GM23338 (cell line): ENCODE measurements at regions not wholly inside any gene's neighbourhood (a gene's known extent, or its start where the extent isn't known, plus 50 kb on each side); places are given as distances from the start of the nearest gene placed in this dataset.

Experiments
- ATAC-seq: fragments of 200-7000 bp; cut with Tn5 transposase; 3 replicates; pipeline ENCODE4 v1.9.1; 2020
- DNase-seq: peaks from one replicate; pipeline ENCODE4 v3.0.0-alpha.2; 2015; ENCODE audit warnings: low spot score
- H2AFZ ChIP-seq: fragments of 200-600 bp; sonication (generic); 2 replicates; pipeline ENCODE4 v1.8.0; 2016; ENCODE audit warnings: antibody characterized with exemption, mild to moderate bottlenecking, moderate library complexity
- H3F3A ChIP-seq: fragments of 200-600 bp; sonication (generic); replicated peaks from 2 replicates; pipeline ENCODE4 v1.8.0; 2017; ENCODE audit warnings: antibody characterized with exemption, mixed run types, low read depth
- H3K27ac ChIP-seq: fragments of 200-600 bp; sonication (generic); 2 replicates; pipeline ENCODE4 v1.6.1; 2016; ENCODE audit warnings: low read depth
- H3K27me3 ChIP-seq: fragments of 200-600 bp; sonication (generic); 2 replicates; pipeline ENCODE4 v1.8.0; 2016; ENCODE audit warnings: mild to moderate bottlenecking, mixed run types, moderate library complexity; ENCODE audit not compliant: insufficient read depth
- H3K36me3 ChIP-seq: fragments of 200-600 bp; sonication (generic); 2 replicates; pipeline ENCODE4 v1.8.0; 2016; ENCODE audit warnings: mild to moderate bottlenecking; ENCODE audit not compliant: insufficient read depth
- H3K4me1 ChIP-seq: fragments of 200-600 bp; sonication (generic); 2 replicates; pipeline ENCODE4 v1.8.0; 2016; ENCODE audit warnings: mild to moderate bottlenecking, moderate library complexity; ENCODE audit not compliant: insufficient read depth
- H3K4me2 ChIP-seq: fragments of 200-600 bp; sonication (generic); 2 replicates; pipeline ENCODE4 v1.7.1; 2017; ENCODE audit warnings: mixed run types
- H3K4me3 ChIP-seq: fragments of 200-600 bp; sonication (generic); 2 replicates; pipeline ENCODE4 v1.6.1; 2016; ENCODE audit warnings: mixed run types
- H3K79me2 ChIP-seq: fragments of 200-600 bp; sonication (generic); replicated peaks from 2 replicates; pipeline ENCODE4 v1.8.0; 2017; ENCODE audit warnings: mild to moderate bottlenecking; ENCODE audit not compliant: insufficient read depth
- H3K9me2 ChIP-seq: fragments of 200-600 bp; sonication (generic); 2 replicates; pipeline ENCODE4 v1.8.0; 2017; ENCODE audit not compliant: insufficient read depth
- H4K20me1 ChIP-seq: fragments of 200-600 bp; sonication (generic); replicated peaks from 2 replicates; pipeline ENCODE4 v1.8.0; 2017; ENCODE audit warnings: mild to moderate bottlenecking; ENCODE audit not compliant: insufficient read depth
- H3K27ac Mint-ChIP-seq: 2 replicates; pipeline ENCODE4 v1.8.0; 2020; ENCODE audit warnings: inconsistent platforms, mild to moderate bottlenecking, moderate library complexity, mixed read lengths
- H3K27me3 Mint-ChIP-seq: 3 replicates; pipeline ENCODE4 v1.8.0; 2022; ENCODE audit warnings: low read depth, mild to moderate bottlenecking, moderate library complexity, mixed read lengths, inconsistent platforms; ENCODE audit not compliant: insufficient read depth, poor library complexity
- H3K36me3 Mint-ChIP-seq: 3 replicates; pipeline ENCODE4 v1.8.0; 2021; ENCODE audit warnings: low read depth, mild to moderate bottlenecking, inconsistent platforms, moderate library complexity, mixed read lengths
- H3K4me1 Mint-ChIP-seq: 3 replicates; pipeline ENCODE4 v1.8.0; 2020; ENCODE audit warnings: mild to moderate bottlenecking, inconsistent platforms, mixed read lengths
- H3K4me3 Mint-ChIP-seq: 3 replicates; pipeline ENCODE4 v1.8.0; 2021; ENCODE audit warnings: moderate library complexity, mild to moderate bottlenecking, inconsistent platforms, mixed read lengths
- H3K9me3 Mint-ChIP-seq: 3 replicates; pipeline ENCODE4 v1.8.0; 2020; ENCODE audit warnings: moderate library complexity, mild to moderate bottlenecking, inconsistent platforms, mixed read lengths
- CREB1 ChIP-seq: fragments of 250-450 bp; sonication (Bioruptor Pico); IDR thresholded peaks from 2 replicates; pipeline ENCODE4 v1.5.0; 2020; ENCODE audit warnings: low read depth, mild to moderate bottlenecking, moderate library complexity
- EZH2 ChIP-seq: fragments of 200-600 bp; sonication (generic); IDR thresholded peaks from one replicate; pipeline ENCODE4 v1.8.0; 2017; ENCODE audit warnings: antibody characterized with exemption, mild to moderate bottlenecking, low read depth; ENCODE audit not compliant: unreplicated experiment
- JUNB ChIP-seq: IDR thresholded peaks from one replicate; pipeline ENCODE4 v1.6.1; 2016; ENCODE audit warnings: antibody characterized with exemption; ENCODE audit not compliant: unreplicated experiment
- NANOG ChIP-seq: IDR thresholded peaks from 2 replicates; pipeline ENCODE4 v1.6.1; 2016; ENCODE audit warnings: antibody characterized with exemption, borderline replicate concordance
- REST ChIP-seq: IDR thresholded peaks from one replicate; pipeline ENCODE4 v1.6.1; 2018; ENCODE audit warnings: antibody characterized with exemption; ENCODE audit not compliant: unreplicated experiment
- STAT1 ChIP-seq: IDR thresholded peaks from one replicate; pipeline ENCODE4 v1.6.1; 2016; ENCODE audit warnings: antibody characterized with exemption; ENCODE audit not compliant: unreplicated experiment
- ZNF114 ChIP-seq: fragments of 250-450 bp; sonication (Bioruptor Pico); IDR thresholded peaks from 2 replicates; pipeline ENCODE4 v1.5.0; 2020; ENCODE audit warnings: mild to moderate bottlenecking, moderate library complexity
- ZNF331 ChIP-seq: fragments of 250-450 bp; sonication (Bioruptor Pico); IDR thresholded peaks from 2 replicates; pipeline ENCODE4 v1.5.0; 2020; ENCODE audit warnings: low read depth, mild to moderate bottlenecking, moderate library complexity
- TF ChIP-seq, protein P1 (sequence below): fragments of 250-450 bp; sonication (Bioruptor Pico); IDR thresholded peaks from 2 replicates; pipeline ENCODE4 v1.5.0; 2020; ENCODE audit warnings: mild to moderate bottlenecking, moderate library complexity
- TF ChIP-seq, protein P2 (sequence below), 2 experiments: fragments of 200-600 bp in 1 of 2; sonication (generic) in 1 of 2; conservative IDR thresholded peaks; 2 replicates each; pipeline versions ENCODE4 v1.5.1 to v1.6.1; 2016 to 2017; ENCODE audit warnings: antibody characterized with exemption in 2 of 2, low read depth in 2 of 2, mild to moderate bottlenecking in 2 of 2, moderate library complexity in 1 of 2

- no peaks in the 10 kb centered on the region for H3F3A ChIP-seq
- Mint-ChIP-seq H3K27ac (no peak overlapping the region), H3K4me1 (peaks cover 11% of the 10 kb centered on the region), H3K4me3 (no peak overlapping the region), H3K27me3 (peaks cover 13% of the 10 kb centered on the region), H3K36me3 (peaks cover 14% of the 10 kb centered on the region), H3K9me3 (peaks cover 27% of the 10 kb centered on the region)
- ATAC-seq: 0 out of 3 replicates have a peak, but pooled peaks have one; percentile 21
- H3K4me1 ChIP-seq: no peaks in the 10 kb centered on the region
- H3K79me2 ChIP-seq: no peaks in the 10 kb centered on the region
- H2AFZ ChIP-seq: 0 out of 2 replicates have a peak overlapping the region, but pooled peaks have one; percentile 23
- H3K4me2 ChIP-seq: no peak overlapping the region
- no peak overlapping the region for H3K27ac ChIP-seq
- DNase-seq: no peak
- H3K36me3 ChIP-seq: no peaks in the 10 kb centered on the region
- H3K9me2 ChIP-seq: no peaks in the 10 kb centered on the region
- TF ChIP-seq REST: no peak
- TF ChIP-seq, protein P1, sequence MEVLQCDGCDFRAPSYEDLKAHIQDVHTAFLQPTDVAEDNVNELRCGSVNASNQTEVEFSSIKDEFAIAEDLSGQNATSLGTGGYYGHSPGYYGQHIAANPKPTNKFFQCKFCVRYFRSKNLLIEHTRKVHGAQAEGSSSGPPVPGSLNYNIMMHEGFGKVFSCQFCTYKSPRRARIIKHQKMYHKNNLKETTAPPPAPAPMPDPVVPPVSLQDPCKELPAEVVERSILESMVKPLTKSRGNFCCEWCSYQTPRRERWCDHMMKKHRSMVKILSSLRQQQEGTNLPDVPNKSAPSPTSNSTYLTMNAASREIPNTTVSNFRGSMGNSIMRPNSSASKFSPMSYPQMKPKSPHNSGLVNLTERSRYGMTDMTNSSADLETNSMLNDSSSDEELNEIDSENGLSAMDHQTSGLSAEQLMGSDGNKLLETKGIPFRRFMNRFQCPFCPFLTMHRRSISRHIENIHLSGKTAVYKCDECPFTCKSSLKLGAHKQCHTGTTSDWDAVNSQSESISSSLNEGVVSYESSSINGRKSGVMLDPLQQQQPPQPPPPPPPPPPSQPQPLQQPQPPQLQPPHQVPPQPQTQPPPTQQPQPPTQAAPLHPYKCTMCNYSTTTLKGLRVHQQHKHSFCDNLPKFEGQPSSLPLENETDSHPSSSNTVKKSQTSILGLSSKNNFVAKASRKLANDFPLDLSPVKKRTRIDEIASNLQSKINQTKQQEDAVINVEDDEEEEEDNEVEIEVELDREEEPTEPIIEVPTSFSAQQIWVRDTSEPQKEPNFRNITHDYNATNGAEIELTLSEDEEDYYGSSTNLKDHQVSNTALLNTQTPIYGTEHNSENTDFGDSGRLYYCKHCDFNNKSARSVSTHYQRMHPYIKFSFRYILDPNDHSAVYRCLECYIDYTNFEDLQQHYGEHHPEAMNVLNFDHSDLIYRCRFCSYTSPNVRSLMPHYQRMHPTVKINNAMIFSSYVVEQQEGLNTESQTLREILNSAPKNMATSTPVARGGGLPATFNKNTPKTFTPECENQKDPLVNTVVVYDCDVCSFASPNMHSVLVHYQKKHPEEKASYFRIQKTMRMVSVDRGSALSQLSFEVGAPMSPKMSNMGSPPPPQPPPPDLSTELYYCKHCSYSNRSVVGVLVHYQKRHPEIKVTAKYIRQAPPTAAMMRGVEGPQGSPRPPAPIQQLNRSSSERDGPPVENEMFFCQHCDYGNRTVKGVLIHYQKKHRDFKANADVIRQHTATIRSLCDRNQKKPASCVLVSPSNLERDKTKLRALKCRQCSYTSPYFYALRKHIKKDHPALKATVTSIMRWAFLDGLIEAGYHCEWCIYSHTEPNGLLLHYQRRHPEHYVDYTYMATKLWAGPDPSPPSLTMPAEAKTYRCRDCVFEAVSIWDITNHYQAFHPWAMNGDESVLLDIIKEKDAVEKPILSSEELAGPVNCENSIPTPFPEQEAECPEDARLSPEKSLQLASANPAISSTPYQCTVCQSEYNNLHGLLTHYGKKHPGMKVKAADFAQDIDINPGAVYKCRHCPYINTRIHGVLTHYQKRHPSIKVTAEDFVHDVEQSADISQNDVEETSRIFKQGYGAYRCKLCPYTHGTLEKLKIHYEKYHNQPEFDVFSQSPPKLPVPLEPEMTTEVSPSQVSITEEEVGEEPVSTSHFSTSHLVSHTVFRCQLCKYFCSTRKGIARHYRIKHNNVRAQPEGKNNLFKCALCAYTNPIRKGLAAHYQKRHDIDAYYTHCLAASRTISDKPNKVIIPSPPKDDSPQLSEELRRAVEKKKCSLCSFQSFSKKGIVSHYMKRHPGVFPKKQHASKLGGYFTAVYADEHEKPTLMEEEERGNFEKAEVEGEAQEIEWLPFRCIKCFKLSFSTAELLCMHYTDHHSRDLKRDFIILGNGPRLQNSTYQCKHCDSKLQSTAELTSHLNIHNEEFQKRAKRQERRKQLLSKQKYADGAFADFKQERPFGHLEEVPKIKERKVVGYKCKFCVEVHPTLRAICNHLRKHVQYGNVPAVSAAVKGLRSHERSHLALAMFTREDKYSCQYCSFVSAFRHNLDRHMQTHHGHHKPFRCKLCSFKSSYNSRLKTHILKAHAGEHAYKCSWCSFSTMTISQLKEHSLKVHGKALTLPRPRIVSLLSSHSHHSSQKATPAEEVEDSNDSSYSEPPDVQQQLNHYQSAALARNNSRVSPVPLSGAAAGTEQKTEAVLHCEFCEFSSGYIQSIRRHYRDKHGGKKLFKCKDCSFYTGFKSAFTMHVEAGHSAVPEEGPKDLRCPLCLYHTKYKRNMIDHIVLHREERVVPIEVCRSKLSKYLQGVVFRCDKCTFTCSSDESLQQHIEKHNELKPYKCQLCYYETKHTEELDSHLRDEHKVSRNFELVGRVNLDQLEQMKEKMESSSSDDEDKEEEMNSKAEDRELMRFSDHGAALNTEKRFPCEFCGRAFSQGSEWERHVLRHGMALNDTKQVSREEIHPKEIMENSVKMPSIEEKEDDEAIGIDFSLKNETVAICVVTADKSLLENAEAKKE (CRISPR knock-in tag): no peak
- no peak for TF ChIP-seq EZH2
- TF ChIP-seq JUNB: no peak
- no peak for TF ChIP-seq NANOG
- no peak for TF ChIP-seq CREB1
- TF ChIP-seq, protein P2, sequence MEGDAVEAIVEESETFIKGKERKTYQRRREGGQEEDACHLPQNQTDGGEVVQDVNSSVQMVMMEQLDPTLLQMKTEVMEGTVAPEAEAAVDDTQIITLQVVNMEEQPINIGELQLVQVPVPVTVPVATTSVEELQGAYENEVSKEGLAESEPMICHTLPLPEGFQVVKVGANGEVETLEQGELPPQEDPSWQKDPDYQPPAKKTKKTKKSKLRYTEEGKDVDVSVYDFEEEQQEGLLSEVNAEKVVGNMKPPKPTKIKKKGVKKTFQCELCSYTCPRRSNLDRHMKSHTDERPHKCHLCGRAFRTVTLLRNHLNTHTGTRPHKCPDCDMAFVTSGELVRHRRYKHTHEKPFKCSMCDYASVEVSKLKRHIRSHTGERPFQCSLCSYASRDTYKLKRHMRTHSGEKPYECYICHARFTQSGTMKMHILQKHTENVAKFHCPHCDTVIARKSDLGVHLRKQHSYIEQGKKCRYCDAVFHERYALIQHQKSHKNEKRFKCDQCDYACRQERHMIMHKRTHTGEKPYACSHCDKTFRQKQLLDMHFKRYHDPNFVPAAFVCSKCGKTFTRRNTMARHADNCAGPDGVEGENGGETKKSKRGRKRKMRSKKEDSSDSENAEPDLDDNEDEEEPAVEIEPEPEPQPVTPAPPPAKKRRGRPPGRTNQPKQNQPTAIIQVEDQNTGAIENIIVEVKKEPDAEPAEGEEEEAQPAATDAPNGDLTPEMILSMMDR (conservative IDR thresholded peaks at IDR 0.05; ENCODE audit: low read depth in 2 of 2): no peak
- no peak for TF ChIP-seq STAT1
- no peak for TF ChIP-seq ZNF331 (CRISPR knock-in tag)
- TF ChIP-seq ZNF114 (CRISPR knock-in tag): no peak
- H3K4me3 ChIP-seq: no peak overlapping the region
- no peaks in the 10 kb centered on the region for H4K20me1 ChIP-seq
- no peaks in the 10 kb centered on the region for H3K27me3 ChIP-seq
Measured at GRCh38 chr2:128424406-128425171, 105.9 kb upstream of the HS6ST1 start.
